ENCODE measurements at regions not wholly inside any gene's neighbourhood (a gene's known extent, or its start where the extent isn't known, plus 50 kb on each side); places are given as distances from the start of the nearest gene placed in this dataset.

GRCh38 chr20:30963591-30963990, 293.9 kb upstream of the DEFB115 start:
- no peak for TF ChIP-seq TAF1 (IDR thresholded peaks at IDR 0.05; ENCODE audit: borderline replicate concordance, low read depth, low read length)
- TF ChIP-seq ZBTB33 (IDR thresholded peaks at IDR 0.05), result no peak

Measured in GM12878 (cell line).